ENCODE measurements at regions not wholly inside any gene's neighbourhood (a gene's known extent, or its start where the extent isn't known, plus 50 kb on each side); places are given as distances from the start of the nearest gene placed in this dataset.
A peak's percentile ranks its signal among the peaks of the same experiment; 100 is the strongest.
"Not testable (repeated sequence)": the region's sequence is repeated elsewhere in the genome, so short reads cannot be mapped to it uniquely, and the experiment has no call there.

DNA sequence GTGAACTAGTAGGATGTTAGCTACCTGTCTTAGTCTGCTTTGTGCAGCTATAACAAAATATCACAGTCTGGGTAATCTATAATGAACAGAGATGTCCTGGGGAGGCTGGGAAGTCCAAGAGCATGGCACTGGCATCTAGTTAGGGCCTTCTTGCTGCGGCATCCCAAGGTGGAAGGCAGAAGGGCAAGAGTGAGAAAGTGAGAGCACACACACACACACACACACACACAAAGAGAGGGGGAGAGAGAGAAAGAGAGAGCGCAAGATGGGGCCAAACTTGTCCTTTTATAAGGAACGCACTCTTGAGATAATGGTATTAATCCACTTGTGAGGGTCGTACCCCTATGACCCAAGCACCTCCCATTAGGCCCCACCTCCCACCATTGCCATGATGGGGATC lies 4423.6 kb upstream of the TPTE start:
- not testable (repeated sequence) for H3K27me3 Mint-ChIP-seq; DNase-seq; H3K4me1 Mint-ChIP-seq (ENCODE audit: low read depth); H3K4me3 Mint-ChIP-seq; H3K27ac Mint-ChIP-seq; H3K36me3 Mint-ChIP-seq (ENCODE audit: low read depth); H3K9me3 Mint-ChIP-seq

DNA sequence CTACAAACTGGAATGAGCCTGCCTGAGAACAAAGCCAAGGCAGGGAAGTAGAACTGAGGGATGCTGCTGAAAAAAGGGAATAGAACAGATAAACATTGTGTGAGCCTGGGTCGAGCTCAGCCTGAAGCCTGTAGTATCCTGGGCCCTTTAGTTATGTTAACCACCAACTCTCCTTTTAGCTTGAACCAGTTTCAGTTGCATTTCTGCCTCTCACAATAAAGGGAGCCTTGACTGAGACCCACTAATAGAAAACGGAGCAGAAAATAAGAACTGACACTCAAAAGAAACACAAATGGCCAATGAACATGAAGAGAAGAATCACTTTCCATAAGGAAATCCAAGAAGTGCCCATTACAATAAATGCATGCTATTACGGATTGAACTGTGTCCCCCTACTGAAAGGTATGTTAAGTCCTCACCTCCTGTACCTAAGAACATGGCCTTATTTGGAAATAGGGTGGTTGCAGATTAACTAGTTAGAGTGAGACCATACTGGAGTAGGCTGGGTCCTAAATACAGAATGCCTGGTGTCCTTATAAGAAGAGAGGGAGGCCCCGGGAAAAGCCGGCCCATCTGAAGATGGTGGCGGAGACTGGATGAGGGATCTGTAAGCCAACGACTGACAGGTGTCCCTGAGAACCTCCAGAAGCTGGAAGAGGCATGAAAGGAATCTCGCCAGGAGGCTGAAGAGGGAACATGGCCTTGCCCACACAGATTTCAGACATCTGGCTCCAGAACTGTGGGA lies 4423.0 kb upstream of the TPTE start:
- not testable (repeated sequence) for DNase-seq; H3K4me1 Mint-ChIP-seq (ENCODE audit: low read depth); H3K36me3 Mint-ChIP-seq (ENCODE audit: low read depth); H3K27ac Mint-ChIP-seq; H3K9me3 Mint-ChIP-seq; H3K27me3 Mint-ChIP-seq; H3K4me3 Mint-ChIP-seq

DNA sequence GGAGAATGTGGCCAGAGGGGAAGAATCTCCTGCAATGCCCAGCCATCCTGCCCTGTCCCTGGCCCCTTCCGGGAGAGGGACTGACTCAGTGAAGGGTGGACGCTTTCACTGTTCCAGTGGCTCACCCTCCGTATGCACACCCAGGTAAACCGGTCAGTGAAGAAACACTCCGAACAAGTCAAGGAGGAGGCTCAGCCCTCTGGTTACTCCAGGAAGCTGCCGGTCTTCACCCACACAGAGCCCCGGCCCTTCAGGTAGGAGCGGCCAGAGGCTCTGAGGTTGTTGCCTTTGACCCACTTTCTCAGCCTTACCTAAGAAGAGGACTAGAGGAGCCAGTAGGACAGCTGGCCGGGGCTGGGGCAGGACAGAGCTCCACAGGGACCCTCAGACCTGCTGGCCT lies 4419.8 kb upstream of the TPTE start:
- not testable (repeated sequence) for H3K36me3 Mint-ChIP-seq (ENCODE audit: low read depth); H3K4me3 Mint-ChIP-seq; H3K4me1 Mint-ChIP-seq (ENCODE audit: low read depth); DNase-seq; H3K9me3 Mint-ChIP-seq; H3K27ac Mint-ChIP-seq; H3K27me3 Mint-ChIP-seq

- H3K4me1 Mint-ChIP-seq (ENCODE audit: low read depth); H3K9me3 Mint-ChIP-seq; DNase-seq; H3K27me3 Mint-ChIP-seq; H3K4me3 Mint-ChIP-seq; H3K27ac Mint-ChIP-seq; H3K36me3 Mint-ChIP-seq (ENCODE audit: low read depth): not testable (repeated sequence)
Measured at GRCh38 chr21:6104546-6104945, 4416.8 kb upstream of the TPTE start.

DNA sequence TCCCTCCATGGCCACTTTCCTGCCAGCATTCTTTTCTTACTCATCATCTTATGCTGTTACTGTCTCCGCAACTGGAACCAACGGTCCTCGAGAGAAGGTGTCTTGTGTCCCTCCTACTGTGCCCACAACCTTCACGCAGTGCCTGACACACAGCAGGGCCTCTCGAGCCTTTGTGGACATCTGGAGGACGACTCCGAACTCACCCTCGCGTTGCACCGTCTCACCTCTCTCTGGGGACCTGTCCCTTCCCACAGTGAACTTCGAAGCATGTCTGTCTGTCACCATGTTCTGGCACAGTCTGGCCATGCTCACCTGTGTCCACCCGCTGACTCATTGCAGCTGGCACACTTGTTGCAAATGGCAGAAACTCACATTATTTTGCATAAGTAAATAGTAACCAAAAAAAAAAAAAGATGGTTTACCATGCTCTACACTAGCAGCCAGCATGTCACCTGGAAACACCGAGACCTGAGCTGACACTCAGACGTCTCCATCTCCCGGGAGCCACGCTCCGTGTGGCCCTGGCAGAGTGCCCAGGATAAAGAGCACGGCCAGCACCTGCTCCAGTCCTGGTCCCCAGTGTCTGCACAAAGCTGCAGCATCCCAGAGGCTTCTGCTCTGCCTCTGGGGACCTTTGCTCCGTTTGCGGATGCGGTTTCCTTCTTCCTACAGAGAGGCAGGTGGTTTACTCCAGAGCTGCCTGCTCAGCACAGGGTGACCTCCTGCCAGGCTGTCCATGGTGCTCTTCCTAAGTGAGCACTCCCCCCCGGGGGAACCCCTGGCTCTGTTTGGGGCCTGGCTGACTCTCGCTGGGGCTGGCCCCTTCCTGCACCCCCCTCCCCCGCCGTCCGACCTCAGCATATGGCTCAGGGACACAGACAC lies 4414.5 kb upstream of the TPTE start:
- H3K4me3 Mint-ChIP-seq; H3K9me3 Mint-ChIP-seq; H3K4me1 Mint-ChIP-seq (ENCODE audit: low read depth); H3K27ac Mint-ChIP-seq; H3K36me3 Mint-ChIP-seq (ENCODE audit: low read depth); H3K27me3 Mint-ChIP-seq; DNase-seq: not testable (repeated sequence)

- not testable (repeated sequence) for DNase-seq; H3K36me3 Mint-ChIP-seq (ENCODE audit: low read depth); H3K27ac Mint-ChIP-seq; H3K4me1 Mint-ChIP-seq (ENCODE audit: low read depth); H3K27me3 Mint-ChIP-seq; H3K9me3 Mint-ChIP-seq; H3K4me3 Mint-ChIP-seq
Measured at GRCh38 chr21:6108894-6109293, 4412.5 kb upstream of the TPTE start.

DNA sequence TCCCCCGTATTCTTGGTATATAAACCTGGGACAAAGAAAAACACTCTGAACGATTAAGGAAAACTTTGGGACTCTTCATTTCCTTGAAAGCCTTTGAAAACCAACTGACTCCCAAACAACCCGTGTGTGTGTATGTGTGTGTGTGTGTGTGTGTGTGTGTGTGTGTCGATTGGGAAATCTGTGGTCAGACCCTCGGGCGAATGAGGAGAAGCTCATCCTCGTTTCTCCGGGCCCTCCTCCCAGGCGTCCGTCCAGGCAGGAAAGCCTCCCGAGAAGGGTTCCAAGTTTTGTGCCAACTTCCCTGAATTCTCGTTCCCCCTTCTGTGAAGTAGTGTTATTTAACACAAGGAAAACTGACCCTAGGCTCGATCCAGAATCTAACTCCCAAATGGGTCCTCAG lies 4411.6 kb upstream of the TPTE start:
- H3K4me3 Mint-ChIP-seq; H3K4me1 Mint-ChIP-seq (ENCODE audit: low read depth); DNase-seq; H3K27ac Mint-ChIP-seq; H3K27me3 Mint-ChIP-seq; H3K9me3 Mint-ChIP-seq; H3K36me3 Mint-ChIP-seq (ENCODE audit: low read depth): not testable (repeated sequence)

DNA sequence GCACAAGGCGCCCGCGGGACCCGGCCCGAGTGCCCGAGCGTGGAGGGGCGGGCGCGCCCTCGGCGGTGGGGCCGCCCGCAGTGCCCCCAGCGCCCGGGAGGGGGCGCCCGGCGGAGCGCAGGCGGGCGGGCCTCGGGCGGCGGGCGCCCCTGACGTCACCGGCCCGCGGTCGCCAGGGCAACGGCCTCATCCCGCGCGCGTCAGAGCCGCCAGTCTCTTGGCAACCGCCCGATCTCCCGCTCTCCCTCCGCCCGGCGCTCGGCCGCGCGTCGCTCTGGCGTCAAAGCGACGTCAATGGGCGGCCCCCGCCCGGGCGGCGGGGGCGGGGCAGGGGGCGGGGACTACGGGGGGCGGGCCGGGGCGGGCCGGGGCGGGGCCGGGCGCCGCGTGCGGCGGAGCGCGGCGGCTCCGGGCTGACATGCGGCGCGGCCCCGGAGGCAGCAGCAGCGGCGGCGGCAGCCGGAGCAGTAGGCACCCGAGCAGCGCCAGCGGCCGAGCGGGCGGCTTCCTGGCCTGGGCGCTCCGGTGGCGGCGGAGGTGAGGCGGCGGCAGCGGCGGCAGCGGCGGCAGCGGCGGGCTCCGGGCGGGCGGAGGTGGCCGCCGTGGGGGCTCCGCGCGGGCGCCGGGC lies 4410.6 kb upstream of the TPTE start:
- H3K36me3 Mint-ChIP-seq (ENCODE audit: low read depth); H3K27ac Mint-ChIP-seq; DNase-seq; H3K9me3 Mint-ChIP-seq; H3K4me1 Mint-ChIP-seq (ENCODE audit: low read depth); H3K4me3 Mint-ChIP-seq; H3K27me3 Mint-ChIP-seq: not testable (repeated sequence)

DNA sequence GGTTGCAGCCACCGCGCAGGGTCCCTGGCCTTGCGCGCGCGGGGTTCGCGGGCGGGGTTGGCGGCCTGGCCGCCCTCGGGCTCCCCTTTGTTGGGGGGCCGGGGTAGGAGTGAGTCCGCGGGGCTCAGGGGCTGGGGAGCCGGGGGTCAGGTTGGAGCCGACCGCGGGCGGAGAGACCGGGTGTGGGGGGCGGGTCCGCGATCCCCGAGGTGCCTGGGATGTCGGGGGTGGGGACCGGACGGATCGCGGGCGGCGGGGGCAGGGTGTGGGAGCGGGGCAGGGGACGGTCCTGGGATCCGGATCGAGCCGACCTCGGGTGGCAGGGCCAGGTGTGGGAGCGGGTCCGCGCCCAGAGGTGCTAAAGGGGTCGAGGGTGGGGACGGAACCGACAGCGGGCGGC lies 4410.0 kb upstream of the TPTE start:
- not testable (repeated sequence) for H3K27ac Mint-ChIP-seq; H3K4me3 Mint-ChIP-seq; H3K27me3 Mint-ChIP-seq; H3K36me3 Mint-ChIP-seq (ENCODE audit: low read depth); H3K4me1 Mint-ChIP-seq (ENCODE audit: low read depth); H3K9me3 Mint-ChIP-seq
- peak; percentile 47 for DNase-seq

DNA sequence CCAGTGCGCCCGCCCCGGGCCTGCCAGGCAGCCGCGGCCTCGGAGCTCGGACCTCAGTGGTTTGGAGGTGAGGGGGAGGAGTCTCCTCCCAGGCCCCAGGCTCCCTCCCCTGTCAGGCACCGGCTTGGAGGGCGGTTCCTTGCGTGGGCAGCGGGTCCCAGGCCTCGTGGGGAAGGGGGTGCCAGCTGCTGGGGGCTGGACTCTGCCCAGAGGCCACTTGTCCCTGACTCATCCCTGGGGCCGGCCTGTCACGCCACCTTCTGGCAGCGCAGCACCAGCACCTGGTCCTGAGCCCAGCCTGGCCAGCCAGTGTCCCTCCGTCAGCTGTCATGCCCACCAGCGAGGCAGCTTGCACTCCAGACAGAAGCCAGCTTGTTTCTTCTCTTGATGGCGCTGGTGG lies 4403.0 kb upstream of the TPTE start:
- not testable (repeated sequence) for H3K27ac Mint-ChIP-seq; DNase-seq; H3K4me3 Mint-ChIP-seq; H3K9me3 Mint-ChIP-seq; H3K36me3 Mint-ChIP-seq (ENCODE audit: low read depth); H3K27me3 Mint-ChIP-seq; H3K4me1 Mint-ChIP-seq (ENCODE audit: low read depth)

DNA sequence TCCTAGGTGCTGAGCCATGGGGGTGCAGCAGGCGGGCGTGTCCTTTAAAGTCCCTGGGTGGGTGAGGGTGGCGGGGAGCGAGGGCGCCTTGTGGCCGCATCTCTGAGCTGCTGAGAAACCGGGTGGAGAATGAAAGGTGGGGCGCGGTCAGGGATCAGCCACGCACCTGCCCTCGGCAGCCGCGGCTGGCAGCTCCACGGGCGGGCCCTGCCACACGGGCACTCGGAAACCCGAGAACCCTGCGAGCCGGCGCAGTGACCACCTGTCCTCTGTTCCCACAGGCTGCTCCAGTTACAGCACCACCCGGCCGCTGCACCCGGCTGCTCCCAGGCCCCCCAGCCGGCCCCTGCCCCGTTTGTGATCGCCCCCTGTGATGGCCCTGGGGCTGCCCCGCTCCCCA lies 4400.5 kb upstream of the TPTE start:
- H3K4me1 Mint-ChIP-seq (ENCODE audit: low read depth); H3K4me3 Mint-ChIP-seq; H3K36me3 Mint-ChIP-seq (ENCODE audit: low read depth); H3K27me3 Mint-ChIP-seq; H3K27ac Mint-ChIP-seq; H3K9me3 Mint-ChIP-seq; DNase-seq: not testable (repeated sequence)

GRCh38 chr21:6122629-6123028 lies 4398.8 kb upstream of the TPTE start:
- not testable (repeated sequence) for H3K27ac Mint-ChIP-seq

DNA sequence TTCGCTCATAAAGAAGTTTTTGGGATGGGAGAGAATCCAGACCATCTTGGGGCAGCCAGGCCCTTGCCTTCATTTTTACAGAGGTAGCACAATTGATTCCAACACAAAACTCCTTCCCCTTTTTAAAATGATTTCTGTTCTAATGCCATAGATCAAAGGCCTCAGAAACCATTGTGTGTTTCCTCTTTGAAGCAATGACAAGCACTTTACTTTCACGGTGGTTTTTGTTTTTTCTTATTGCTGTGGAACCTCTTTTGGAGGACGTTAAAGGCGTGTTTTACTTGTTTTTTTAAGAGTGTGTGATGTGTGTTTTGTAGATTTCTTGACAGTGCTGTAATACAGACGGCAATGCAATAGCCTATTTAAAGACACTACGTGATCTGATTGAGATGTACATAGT lies 4398.2 kb upstream of the TPTE start:
- not testable (repeated sequence) for H3K4me3 Mint-ChIP-seq; H3K4me1 Mint-ChIP-seq (ENCODE audit: low read depth); H3K27me3 Mint-ChIP-seq; H3K27ac Mint-ChIP-seq; DNase-seq; H3K36me3 Mint-ChIP-seq (ENCODE audit: low read depth); H3K9me3 Mint-ChIP-seq

More at GRCh38 chr21:6122629-6123028, 4398.8 kb upstream of the TPTE start:
- DNase-seq; H3K9me3 Mint-ChIP-seq; H3K27me3 Mint-ChIP-seq; H3K4me1 Mint-ChIP-seq (ENCODE audit: low read depth); H3K36me3 Mint-ChIP-seq (ENCODE audit: low read depth); H3K4me3 Mint-ChIP-seq: not testable (repeated sequence)

- not testable (repeated sequence) for DNase-seq; H3K9me3 Mint-ChIP-seq; H3K36me3 Mint-ChIP-seq (ENCODE audit: low read depth); H3K27ac Mint-ChIP-seq; H3K4me1 Mint-ChIP-seq (ENCODE audit: low read depth); H3K27me3 Mint-ChIP-seq; H3K4me3 Mint-ChIP-seq
Measured at GRCh38 chr21:6125549-6126240, 4395.7 kb upstream of the TPTE start.

Data from activated T-cell treated with anti-CD3 and anti-CD28 coated beads, Interleukin-2, amount 50 U/mL, for 24 hours (primary cell).